Fibroblast of mammary gland (primary cell): ENCODE measurements at regions not wholly inside any gene's neighbourhood (a gene's known extent, or its start where the extent isn't known, plus 50 kb on each side); places are given as distances from the start of the nearest gene placed in this dataset.

ENCODE experiments used
- DNase-seq: peaks from one replicate; pipeline ENCODE4 v3.0.0-alpha.2; 2010; ENCODE audit warnings: low read depth
- H3K4me3 ChIP-seq: 2 replicates; pipeline ENCODE4 v1.5.1; 2011; ENCODE audit warnings: low read depth, mild to moderate bottlenecking, low read length, moderate library complexity; ENCODE audit not compliant: control insufficient read depth
- CTCF ChIP-seq: conservative IDR thresholded peaks from 2 replicates; pipeline ENCODE4 v1.5.1; 2011; ENCODE audit warnings: low read depth, low read length, inconsistent platforms; ENCODE audit not compliant: control insufficient read depth, insufficient read depth

- no peak for DNase-seq
- no peak for TF ChIP-seq CTCF
- H3K4me3 ChIP-seq: no peak overlapping the region
Observed at GRCh38 chr11:134736251-134736947, 324.4 kb upstream of the B3GAT1 start.

GRCh38 chr11:134734894-134735293, 322.9 kb upstream of the B3GAT1 start:
- DNase-seq: no peak
- no peak for TF ChIP-seq CTCF
- H3K4me3 ChIP-seq: no peak overlapping the region

- no peak overlapping the region for H3K4me3 ChIP-seq
- TF ChIP-seq CTCF: no peak
- DNase-seq: no peak
Observed at GRCh38 chr11:134734141-134734845, 322.3 kb upstream of the B3GAT1 start.

- no peak overlapping the region for H3K4me3 ChIP-seq
- TF ChIP-seq CTCF: no peak
- DNase-seq: no peak
Observed at GRCh38 chr11:134733646-134734045, 321.6 kb upstream of the B3GAT1 start.

- TF ChIP-seq CTCF: no peak
- H3K4me3 ChIP-seq: no peak overlapping the region
- DNase-seq: no peak
Observed at GRCh38 chr11:134731213-134731961, 319.3 kb upstream of the B3GAT1 start.

GRCh38 chr11:134730561-134731212, 318.6 kb upstream of the B3GAT1 start:
- no peak overlapping the region for H3K4me3 ChIP-seq
- no peak for TF ChIP-seq CTCF
- DNase-seq: no peak
